SK-N-SH (cell line): ENCODE measurements at regions not wholly inside any gene's neighbourhood (a gene's known extent, or its start where the extent isn't known, plus 50 kb on each side); places are given as distances from the start of the nearest gene placed in this dataset.

ENCODE experiments used
- CHD2 ChIP-seq: fragments of 150-350 bp; IDR thresholded peaks from 2 replicates; pipeline ENCODE4 v1.6.1; 2018; ENCODE audit warnings: low read length; ENCODE audit not compliant: partially characterized antibody
- CTCF ChIP-seq: fragments of 200-600 bp; sonication (generic); IDR thresholded peaks from 2 replicates; pipeline ENCODE4 v1.6.1; 2017; ENCODE audit warnings: antibody characterized with exemption, mild to moderate bottlenecking, moderate library complexity
- ELF1 ChIP-seq: IDR thresholded peaks from 2 replicates; pipeline ENCODE4 v1.4.0; 2012
- GABPA ChIP-seq: IDR thresholded peaks from 2 replicates; pipeline ENCODE4 v1.4.0; 2012; ENCODE audit warnings: low read depth, mild to moderate bottlenecking
- GATA2 ChIP-seq: sonication (generic); formaldehyde crosslinking; IDR thresholded peaks from 2 replicates; pipeline ENCODE4 v1.5.0; 2020; ENCODE audit warnings: mild to moderate bottlenecking, missing genetic modification reagents
- IRF3 ChIP-seq: fragments of 150-350 bp; IDR thresholded peaks from 2 replicates; pipeline ENCODE4 v1.6.1; 2016; ENCODE audit warnings: mild to moderate bottlenecking, low read depth, low read length
- POLR2AphosphoS5 ChIP-seq: IDR thresholded peaks from 2 replicates; pipeline ENCODE4 v1.6.1; 2012; ENCODE audit warnings: low read depth, low read length
- RAD21 ChIP-seq: IDR thresholded peaks from 2 replicates; pipeline ENCODE4 v1.6.1; 2012; ENCODE audit warnings: mild to moderate bottlenecking, low read length
- SIN3A ChIP-seq: IDR thresholded peaks from 2 replicates; pipeline ENCODE4 v1.6.1; 2012; ENCODE audit warnings: low read depth, mild to moderate bottlenecking, low read length, moderate library complexity, borderline replicate concordance
- YY1 ChIP-seq: IDR thresholded peaks from 2 replicates; pipeline ENCODE4 v1.4.0; 2012; ENCODE audit warnings: low read depth, mild to moderate bottlenecking
- TF ChIP-seq, protein P1 (sequence below): IDR thresholded peaks from 2 replicates; pipeline ENCODE4; 2012
- TF ChIP-seq, protein P2 (sequence below): IDR thresholded peaks from 2 replicates; pipeline ENCODE4 v1.4.0; 2012; ENCODE audit warnings: low read depth, borderline replicate concordance
- TF ChIP-seq, protein P3 (sequence below): fragments of 150-350 bp; IDR thresholded peaks from 2 replicates; pipeline ENCODE4 v1.6.1; 2017; ENCODE audit warnings: antibody characterized with exemption, low read length, low read depth, borderline replicate concordance

- no peak for TF ChIP-seq POLR2AphosphoS5
- TF ChIP-seq CTCF, result no peak
- TF ChIP-seq, protein P1, sequence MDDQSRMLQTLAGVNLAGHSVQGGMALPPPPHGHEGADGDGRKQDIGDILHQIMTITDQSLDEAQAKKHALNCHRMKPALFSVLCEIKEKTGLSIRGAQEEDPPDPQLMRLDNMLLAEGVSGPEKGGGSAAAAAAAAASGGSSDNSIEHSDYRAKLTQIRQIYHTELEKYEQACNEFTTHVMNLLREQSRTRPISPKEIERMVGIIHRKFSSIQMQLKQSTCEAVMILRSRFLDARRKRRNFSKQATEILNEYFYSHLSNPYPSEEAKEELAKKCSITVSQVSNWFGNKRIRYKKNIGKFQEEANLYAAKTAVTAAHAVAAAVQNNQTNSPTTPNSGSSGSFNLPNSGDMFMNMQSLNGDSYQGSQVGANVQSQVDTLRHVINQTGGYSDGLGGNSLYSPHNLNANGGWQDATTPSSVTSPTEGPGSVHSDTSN, result no peak
- no peak for TF ChIP-seq RAD21
- TF ChIP-seq, protein P2, sequence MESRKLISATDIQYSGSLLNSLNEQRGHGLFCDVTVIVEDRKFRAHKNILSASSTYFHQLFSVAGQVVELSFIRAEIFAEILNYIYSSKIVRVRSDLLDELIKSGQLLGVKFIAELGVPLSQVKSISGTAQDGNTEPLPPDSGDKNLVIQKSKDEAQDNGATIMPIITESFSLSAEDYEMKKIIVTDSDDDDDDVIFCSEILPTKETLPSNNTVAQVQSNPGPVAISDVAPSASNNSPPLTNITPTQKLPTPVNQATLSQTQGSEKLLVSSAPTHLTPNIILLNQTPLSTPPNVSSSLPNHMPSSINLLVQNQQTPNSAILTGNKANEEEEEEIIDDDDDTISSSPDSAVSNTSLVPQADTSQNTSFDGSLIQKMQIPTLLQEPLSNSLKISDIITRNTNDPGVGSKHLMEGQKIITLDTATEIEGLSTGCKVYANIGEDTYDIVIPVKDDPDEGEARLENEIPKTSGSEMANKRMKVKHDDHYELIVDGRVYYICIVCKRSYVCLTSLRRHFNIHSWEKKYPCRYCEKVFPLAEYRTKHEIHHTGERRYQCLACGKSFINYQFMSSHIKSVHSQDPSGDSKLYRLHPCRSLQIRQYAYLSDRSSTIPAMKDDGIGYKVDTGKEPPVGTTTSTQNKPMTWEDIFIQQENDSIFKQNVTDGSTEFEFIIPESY, result no peak
- TF ChIP-seq GATA2 (CRISPR knock-in tag), result no peak
- no peak for TF ChIP-seq GABPA
- TF ChIP-seq, protein P3, sequence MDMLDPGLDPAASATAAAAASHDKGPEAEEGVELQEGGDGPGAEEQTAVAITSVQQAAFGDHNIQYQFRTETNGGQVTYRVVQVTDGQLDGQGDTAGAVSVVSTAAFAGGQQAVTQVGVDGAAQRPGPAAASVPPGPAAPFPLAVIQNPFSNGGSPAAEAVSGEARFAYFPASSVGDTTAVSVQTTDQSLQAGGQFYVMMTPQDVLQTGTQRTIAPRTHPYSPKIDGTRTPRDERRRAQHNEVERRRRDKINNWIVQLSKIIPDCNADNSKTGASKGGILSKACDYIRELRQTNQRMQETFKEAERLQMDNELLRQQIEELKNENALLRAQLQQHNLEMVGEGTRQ, result no peak
- no peak for TF ChIP-seq CHD2
- TF ChIP-seq YY1, result no peak
- no peak for TF ChIP-seq IRF3
- no peak for TF ChIP-seq SIN3A
- TF ChIP-seq ELF1, result no peak
Measured at GRCh38 chr10:35848412-35848811, 206.3 kb upstream of the FZD8 start.
